ENCODE measurements at regions not wholly inside any gene's neighbourhood (a gene's known extent, or its start where the extent isn't known, plus 50 kb on each side); places are given as distances from the start of the nearest gene placed in this dataset.

DNA sequence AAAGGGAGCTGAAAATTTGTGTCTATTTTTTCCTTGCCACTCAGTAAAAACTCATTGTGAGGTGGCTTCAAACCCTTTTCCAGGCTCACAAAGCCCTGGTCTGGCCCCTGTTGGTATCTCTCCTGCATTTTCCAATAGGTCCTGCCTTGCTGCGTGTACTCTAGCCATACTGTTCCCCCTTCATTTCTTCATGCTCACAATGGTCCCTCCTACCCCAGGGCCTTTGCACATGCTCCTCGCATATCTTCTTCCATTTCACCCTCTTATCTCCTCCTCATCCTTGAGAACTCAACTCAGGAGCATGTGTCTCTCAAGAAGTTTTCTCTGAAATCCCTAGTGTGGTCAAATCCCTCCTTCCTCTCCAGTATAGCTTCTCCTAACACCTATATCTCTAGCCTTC lies 186.6 kb downstream of the MBOAT1 start:
- no peak for DNase-seq

DNA sequence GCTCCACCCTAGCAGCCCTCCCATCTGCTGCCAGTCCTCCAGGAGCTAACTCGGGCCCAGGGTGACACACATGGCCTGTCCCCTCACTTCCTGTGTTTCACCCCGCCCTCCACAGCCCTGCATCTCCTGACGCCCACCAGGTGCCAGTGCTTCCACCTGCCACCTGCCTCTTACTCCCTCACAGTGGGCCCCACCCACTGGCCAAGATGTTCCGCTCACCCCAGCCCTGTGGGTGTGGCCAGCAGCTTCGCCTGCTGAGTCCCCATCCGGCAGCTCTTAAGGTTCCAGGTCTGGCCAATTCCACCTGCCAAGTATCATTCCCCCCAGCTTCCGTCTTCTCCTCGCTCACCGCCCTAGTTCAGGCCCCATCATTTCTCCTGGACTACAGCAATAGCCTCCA lies 184.1 kb downstream of the MBOAT1 start:
- no peak for DNase-seq

- no peak for DNase-seq
Measured at GRCh38 chr6:20028562-20028961, 183.7 kb downstream of the MBOAT1 start.

DNA sequence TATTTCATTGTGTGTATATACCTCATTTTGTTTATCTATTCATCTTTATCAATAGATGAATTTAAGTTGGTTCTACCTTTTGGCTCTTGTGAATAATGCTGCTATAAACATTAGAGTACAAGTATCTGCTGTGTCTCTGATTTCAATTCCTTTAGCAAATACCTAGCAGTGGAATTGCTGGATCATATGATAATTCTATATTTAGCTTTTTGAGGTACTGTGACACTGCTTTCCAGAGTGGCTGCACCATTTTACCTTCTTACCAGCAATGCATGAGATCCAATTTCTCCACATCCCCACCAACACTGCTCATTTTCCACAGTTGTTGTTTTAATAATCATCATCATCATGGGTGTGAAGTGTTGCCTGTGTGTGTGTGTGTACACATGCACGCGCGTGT lies 182.3 kb downstream of the MBOAT1 start:
- no peak for DNase-seq

GRCh38 chr6:20031342-20031741 lies 180.9 kb downstream of the MBOAT1 start:
- DNase-seq: no peak

GRCh38 chr6:20033697-20034407 lies 178.4 kb downstream of the MBOAT1 start:
- DNase-seq: no peak

GRCh38 chr6:20034408-20034769 lies 177.9 kb downstream of the MBOAT1 start:
- no peak for DNase-seq

DNA sequence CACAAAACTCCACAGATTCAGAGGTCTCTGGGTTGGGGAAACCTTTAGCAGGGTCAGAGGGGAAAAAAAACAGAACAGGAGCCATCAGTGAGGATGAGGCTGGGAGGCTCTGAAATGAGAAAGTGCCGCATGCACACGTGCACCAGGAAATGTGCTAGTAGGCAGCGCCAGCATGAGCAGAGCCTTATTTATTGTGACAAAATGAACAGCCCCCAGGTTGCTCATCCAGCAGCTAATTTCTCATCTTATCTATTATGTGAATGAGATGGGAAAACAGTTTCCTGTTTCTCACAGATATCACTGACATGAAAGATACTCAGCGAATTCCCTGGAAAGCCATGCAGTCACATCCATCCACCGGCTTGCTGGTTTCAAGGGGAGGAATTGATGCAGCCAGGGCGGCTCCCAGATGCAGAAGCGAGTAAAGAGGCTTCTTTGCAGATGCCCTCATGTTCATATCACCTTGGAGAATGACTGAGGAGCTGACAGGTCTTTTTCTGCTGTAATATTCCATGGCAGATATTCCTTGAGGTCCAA lies 176.1 kb downstream of the MBOAT1 start:
- no peak for DNase-seq

GRCh38 chr6:20038410-20039204 lies 173.7 kb downstream of the MBOAT1 start:
- DNase-seq: no peak

DNA sequence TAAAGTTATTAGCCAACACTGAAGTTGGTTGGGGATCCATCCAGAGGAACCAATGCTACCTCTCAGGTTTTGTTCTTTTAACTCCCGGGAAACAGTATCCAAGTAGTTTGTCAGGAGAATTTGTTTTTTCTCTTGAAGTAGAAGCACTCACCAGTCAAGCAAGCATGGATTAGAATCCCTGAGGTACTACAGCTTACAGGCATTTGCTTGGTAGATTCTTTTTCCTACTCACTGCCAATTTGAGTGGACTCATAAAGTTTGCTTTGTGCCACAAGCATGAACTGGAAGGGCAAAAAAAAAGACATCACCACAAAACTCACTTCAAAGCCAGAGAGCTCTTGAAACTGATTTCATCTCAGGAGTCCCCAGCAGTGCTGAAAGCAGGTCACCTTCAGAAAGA lies 167.4 kb downstream of the MBOAT1 start:
- no peak for DNase-seq

Data from activated CD4-positive, CD25-positive, alpha-beta regulatory T cell treated with anti-CD3 and anti-CD28 coated beads, Interleukin-2, amount 50 U/mL, for 72 hours (primary cell).